Caco-2 (cell line): ENCODE measurements at regions not wholly inside any gene's neighbourhood (a gene's known extent, or its start where the extent isn't known, plus 50 kb on each side); places are given as distances from the start of the nearest gene placed in this dataset.

Experiments used
- BruUV-seq: library from RNA; stranded (reverse); fragments of 400-500 nt; replicated peaks from 2 replicates; lab custom pipeline; 2021; lab: Mats Ljungman, UMichigan
- CTCF ChIA-PET: fragments of 300-600 bp; sonication (Branson Sonifier 250); formaldehyde crosslinking; loops from one replicate; lab custom pipeline; 2022; ENCODE audit warnings: antibody characterized with exemption; lab: Charles Lee
- POLR2A ChIA-PET: fragments of 300-600 bp; sonication (Branson Sonifier 250); formaldehyde crosslinking; loops from one replicate; lab custom pipeline; 2022; ENCODE audit warnings: antibody characterized with exemption; lab: Charles Lee
- DNase-seq, 2 experiments: peaks; one replicate each; pipeline versions ENCODE4 v3.0.0 to v3.0.0-alpha.2; 2020 to 2022
- H3K27me3 ChIP-seq: replicated peaks from 2 replicates; pipeline ENCODE4 v1.6.0; 2011; ENCODE audit warnings: low read length; ENCODE audit not compliant: control insufficient read depth, insufficient read depth
- H3K36me3 ChIP-seq: 2 replicates; pipeline ENCODE4 v1.5.1; 2011; ENCODE audit warnings: low read length; ENCODE audit not compliant: control insufficient read depth, insufficient read depth
- H3K4me1 ChIP-seq: fragments of 250-450 bp; sonication (Bioruptor Pico); 2 replicates; pipeline ENCODE4 v1.5.1; 2020; ENCODE audit warnings: mild to moderate bottlenecking
- H3K4me3 ChIP-seq: 2 replicates; pipeline ENCODE4 v1.5.1; 2011; ENCODE audit warnings: low read depth, mild to moderate bottlenecking, control low read depth, low read length
- H3K9me3 ChIP-seq: fragments of 250-450 bp; sonication (Bioruptor Pico); 2 replicates; pipeline ENCODE4 v1.5.1; 2020; ENCODE audit warnings: mild to moderate bottlenecking, moderate library complexity
- H3K27ac Mint-ChIP-seq: one replicate; pipeline ENCODE4 v1.8.0; 2022; ENCODE audit warnings: mixed read lengths; ENCODE audit not compliant: unreplicated experiment
- H3K27me3 Mint-ChIP-seq: one replicate; pipeline ENCODE4 v1.8.0; 2022; ENCODE audit warnings: mixed read lengths; ENCODE audit not compliant: insufficient read depth, unreplicated experiment
- H3K36me3 Mint-ChIP-seq: one replicate; pipeline ENCODE4 v1.8.0; 2022; ENCODE audit warnings: mild to moderate bottlenecking, mixed read lengths; ENCODE audit not compliant: insufficient read depth, unreplicated experiment
- H3K4me1 Mint-ChIP-seq: one replicate; pipeline ENCODE4 v1.8.0; 2022; ENCODE audit warnings: low read depth, mixed read lengths; ENCODE audit not compliant: unreplicated experiment
- H3K4me3 Mint-ChIP-seq: one replicate; pipeline ENCODE4 v1.8.0; 2022; ENCODE audit warnings: mild to moderate bottlenecking, moderate library complexity, mixed read lengths; ENCODE audit not compliant: unreplicated experiment
- H3K9me3 Mint-ChIP-seq: one replicate; pipeline ENCODE4 v1.8.0; 2022; ENCODE audit warnings: mixed read lengths; ENCODE audit not compliant: unreplicated experiment
- intact Hi-C: fragments of 100-400 bp; cut with micrococcal nuclease; formaldehyde crosslinking; loops from one replicate; pipeline ENCODE4 v1.10.0; 2022; ENCODE audit not compliant: unreplicated experiment
- TF ChIP-seq, protein P1 (sequence below), 2 experiments: fragments of 200-600 bp in 1 of 2; IDR thresholded peaks; 1 replicate in 1 of 2; 2 replicates in 1 of 2; pipeline versions ENCODE4 v1.5.1 to v1.8.0; 2011 to 2022; ENCODE audit warnings: antibody characterized with exemption in 1 of 2, control low read depth in 1 of 2, inconsistent platforms in 1 of 2, low read depth in 1 of 2, low read length in 1 of 2, mild to moderate bottlenecking in 1 of 2, moderate library complexity in 1 of 2; ENCODE audit not compliant: insufficient read depth in 1 of 2, severe bottlenecking in 1 of 2, unreplicated experiment in 1 of 2

DNA sequence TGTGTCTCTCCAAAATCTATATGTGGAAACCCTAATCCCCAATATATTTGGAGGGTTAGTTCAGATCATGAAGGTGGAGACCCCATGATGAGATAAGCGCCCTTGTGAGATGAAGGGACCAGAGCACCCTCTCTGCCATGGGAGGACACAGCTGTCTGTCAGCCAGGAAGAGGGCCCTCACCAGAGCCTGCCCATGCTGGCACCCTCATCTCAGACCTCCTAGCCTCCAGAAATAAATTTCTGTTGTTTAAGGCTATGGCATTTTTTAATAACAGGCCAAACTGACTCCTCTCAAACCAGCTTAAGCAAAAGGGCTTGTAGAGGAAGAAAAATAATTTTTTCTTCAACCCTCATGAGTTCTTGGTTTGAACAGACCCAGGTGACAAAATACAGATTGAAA is 79.2 kb upstream of the MAMDC2 start:
- no peaks in the 10 kb centered on the region for H3K36me3 ChIP-seq
- H3K4me3 Mint-ChIP-seq: no peak overlapping the region
- H3K36me3 Mint-ChIP-seq: no peaks in the 10 kb centered on the region
- no TSS peak for BruUV-seq
- no peak for DNase-seq
- intact Hi-C loops: no loop called here
- CTCF ChIA-PET: no interaction called here
- H3K27me3 Mint-ChIP-seq: peaks cover 7% of the 10 kb centered on the region
- POLR2A ChIA-PET: no interaction called here
- H3K27me3 ChIP-seq: no peaks in the 10 kb centered on the region
- H3K4me1 ChIP-seq: no peaks in the 10 kb centered on the region
- H3K4me1 Mint-ChIP-seq: no peaks in the 10 kb centered on the region
- H3K4me3 ChIP-seq: no peak overlapping the region
- H3K27ac Mint-ChIP-seq: no peak overlapping the region
- H3K9me3 Mint-ChIP-seq: no peaks in the 10 kb centered on the region
- H3K9me3 ChIP-seq: no peaks in the 10 kb centered on the region
- TF ChIP-seq, protein P1, sequence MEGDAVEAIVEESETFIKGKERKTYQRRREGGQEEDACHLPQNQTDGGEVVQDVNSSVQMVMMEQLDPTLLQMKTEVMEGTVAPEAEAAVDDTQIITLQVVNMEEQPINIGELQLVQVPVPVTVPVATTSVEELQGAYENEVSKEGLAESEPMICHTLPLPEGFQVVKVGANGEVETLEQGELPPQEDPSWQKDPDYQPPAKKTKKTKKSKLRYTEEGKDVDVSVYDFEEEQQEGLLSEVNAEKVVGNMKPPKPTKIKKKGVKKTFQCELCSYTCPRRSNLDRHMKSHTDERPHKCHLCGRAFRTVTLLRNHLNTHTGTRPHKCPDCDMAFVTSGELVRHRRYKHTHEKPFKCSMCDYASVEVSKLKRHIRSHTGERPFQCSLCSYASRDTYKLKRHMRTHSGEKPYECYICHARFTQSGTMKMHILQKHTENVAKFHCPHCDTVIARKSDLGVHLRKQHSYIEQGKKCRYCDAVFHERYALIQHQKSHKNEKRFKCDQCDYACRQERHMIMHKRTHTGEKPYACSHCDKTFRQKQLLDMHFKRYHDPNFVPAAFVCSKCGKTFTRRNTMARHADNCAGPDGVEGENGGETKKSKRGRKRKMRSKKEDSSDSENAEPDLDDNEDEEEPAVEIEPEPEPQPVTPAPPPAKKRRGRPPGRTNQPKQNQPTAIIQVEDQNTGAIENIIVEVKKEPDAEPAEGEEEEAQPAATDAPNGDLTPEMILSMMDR (IDR thresholded peaks at IDR 0.05; ENCODE audit: insufficient read depth in 1 of 2, low read depth in 1 of 2, low read length in 1 of 2, severe bottlenecking in 1 of 2, unreplicated experiment in 1 of 2): no peak

DNA sequence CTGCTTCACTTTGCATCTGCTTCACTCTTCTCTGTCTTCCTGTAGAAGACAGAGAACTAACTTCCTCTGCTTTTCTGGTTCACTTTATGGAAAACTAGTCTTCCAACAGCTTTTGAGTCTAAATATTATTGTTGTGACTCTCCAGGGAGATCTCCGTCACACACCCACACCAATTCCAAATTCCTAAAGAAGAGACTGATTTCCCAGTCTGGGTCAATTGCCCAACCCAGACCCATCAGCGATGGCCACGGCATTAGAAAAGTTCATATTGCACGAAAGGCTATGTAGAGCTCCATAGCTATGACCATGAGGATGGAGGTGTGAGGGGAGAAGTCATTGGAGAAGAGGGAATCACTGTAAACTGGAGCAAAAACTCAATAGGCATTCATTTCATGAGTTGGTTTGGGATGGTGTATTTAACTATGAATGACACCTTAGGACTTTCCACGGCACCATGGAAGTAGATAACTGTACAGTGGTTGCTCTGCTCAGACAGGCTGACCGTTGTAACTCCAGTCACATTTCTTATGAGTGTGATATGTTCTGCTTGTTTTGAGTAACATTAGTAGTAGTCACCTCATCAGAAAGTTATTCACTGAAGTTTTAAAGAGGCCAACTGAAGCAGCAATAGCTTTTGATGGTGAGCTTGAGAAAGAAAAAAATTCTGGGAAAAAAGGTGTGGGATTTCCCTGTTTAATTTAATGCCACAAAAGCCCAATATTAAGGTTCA is 78.1 kb upstream of the MAMDC2 start:
- Histone ChIP-seq H3K4me1 (no peaks in the 10 kb centered on the region), H3K4me3 (no peak overlapping the region), H3K36me3 (no peaks in the 10 kb centered on the region), H3K9me3 (no peaks in the 10 kb centered on the region), H3K27me3 (no peaks in the 10 kb centered on the region)
- Mint-ChIP-seq H3K27ac (no peak overlapping the region), H3K4me1 (no peaks in the 10 kb centered on the region), H3K36me3 (no peaks in the 10 kb centered on the region), H3K27me3 (peaks cover 3% of the 10 kb centered on the region), H3K4me3 (no peak overlapping the region), H3K9me3 (no peaks in the 10 kb centered on the region)
- no peak for DNase-seq
- ChIA-PET POLR2A (no interaction called here), CTCF (no interaction called here)
- no TSS peak for BruUV-seq
- intact Hi-C loops: no loop called here
- TF ChIP-seq, protein P1 (IDR thresholded peaks at IDR 0.05; ENCODE audit: insufficient read depth in 1 of 2, low read depth in 1 of 2, low read length in 1 of 2, severe bottlenecking in 1 of 2, unreplicated experiment in 1 of 2): no peak

DNA sequence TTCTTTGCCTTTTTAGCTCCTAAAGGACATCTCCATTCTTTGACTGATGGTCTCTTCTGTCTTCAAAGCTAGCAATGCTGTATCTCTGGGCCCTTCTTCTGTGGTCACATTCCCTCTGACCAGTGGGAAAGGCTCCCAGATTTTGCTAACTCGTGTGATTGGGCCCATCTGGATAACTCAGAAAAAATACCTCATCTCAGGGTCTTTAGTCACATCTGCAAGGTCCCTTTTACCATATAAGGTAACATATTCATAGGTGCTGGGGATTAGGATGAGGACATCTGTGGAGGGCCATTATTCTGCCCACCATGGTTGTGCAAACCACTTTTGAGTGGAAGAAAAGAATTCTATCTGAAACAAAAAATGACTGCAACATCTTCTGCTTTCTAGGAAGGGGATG is 76.3 kb upstream of the MAMDC2 start:
- intact Hi-C loops: no loop called here
- H3K36me3 ChIP-seq: no peaks in the 10 kb centered on the region
- no peaks in the 10 kb centered on the region for H3K27me3 ChIP-seq
- DNase-seq: no peak
- no TSS peak for BruUV-seq
- POLR2A ChIA-PET: no interaction called here
- no peak overlapping the region for H3K4me3 ChIP-seq
- Mint-ChIP-seq H3K4me1 (no peaks in the 10 kb centered on the region), H3K36me3 (no peaks in the 10 kb centered on the region), H3K9me3 (no peaks in the 10 kb centered on the region), H3K27me3 (peaks cover 3% of the 10 kb centered on the region), H3K27ac (no peak overlapping the region), H3K4me3 (no peak overlapping the region)
- H3K9me3 ChIP-seq: no peaks in the 10 kb centered on the region
- CTCF ChIA-PET: no interaction called here
- H3K4me1 ChIP-seq: no peaks in the 10 kb centered on the region
- TF ChIP-seq, protein P1 (IDR thresholded peaks at IDR 0.05; ENCODE audit: insufficient read depth in 1 of 2, low read depth in 1 of 2, low read length in 1 of 2, severe bottlenecking in 1 of 2, unreplicated experiment in 1 of 2): no peak
